IMR-90 (cell line): ENCODE measurements at regions not wholly inside any gene's neighbourhood (a gene's known extent, or its start where the extent isn't known, plus 50 kb on each side); places are given as distances from the start of the nearest gene placed in this dataset.

Experiments
- ATAC-seq: fragments of 200-7000 bp; cut with Tn5 transposase; 2 replicates; pipeline ENCODE4 v1.9.1; 2020; ENCODE audit warnings: low read depth, mild to moderate bottlenecking, moderate library complexity
- BruUV-seq: library from RNA; stranded (reverse); fragments of 400-500 nt; replicated peaks from 2 replicates; lab custom pipeline; 2021; lab: Mats Ljungman, UMichigan
- CTCF ChIA-PET: fragments of 300-600 bp; formaldehyde crosslinking; extraction: SDS; loops from one replicate; lab custom pipeline; 2021; ENCODE audit warnings: antibody characterized with exemption; lab: Yijun Ruan, JAX
- POLR2A ChIA-PET: fragments of 300-600 bp; sonication (Branson Sonifier 250); formaldehyde crosslinking; loops from one replicate; lab custom pipeline; 2022; ENCODE audit warnings: antibody characterized with exemption; ENCODE audit not compliant: unreplicated experiment; lab: Charles Lee
- DNase-seq: peaks from one replicate; pipeline ENCODE4 v3.0.0; 2013
- H2AFZ ChIP-seq: replicated peaks from 2 replicates; pipeline ENCODE3; 2013; ENCODE audit warnings: low read length, mild to moderate bottlenecking; ENCODE audit not compliant: poor library complexity
- H2AK5ac ChIP-seq: 2 replicates; pipeline ENCODE4 v1.6.1; 2013; ENCODE audit warnings: low read depth, low read length, inconsistent platforms
- H2AK9ac ChIP-seq: replicated peaks from 2 replicates; pipeline ENCODE3; 2013; ENCODE audit warnings: mild to moderate bottlenecking, low read depth, low read length, moderate library complexity; ENCODE audit not compliant: poor library complexity
- H2BK120ac ChIP-seq: 2 replicates; pipeline ENCODE4 v1.6.1; 2013; ENCODE audit warnings: low read depth, low read length, inconsistent platforms
- H2BK15ac ChIP-seq: 3 replicates; pipeline ENCODE4 v1.6.1; 2013; ENCODE audit warnings: low read depth, low read length, inconsistent platforms
- H2BK20ac ChIP-seq: 2 replicates; pipeline ENCODE4 v1.6.1; 2013; ENCODE audit warnings: low read depth, mild to moderate bottlenecking, inconsistent platforms, low read length, moderate library complexity
- H2BK5ac ChIP-seq: 2 replicates; pipeline ENCODE4 v1.6.1; 2013; ENCODE audit warnings: mild to moderate bottlenecking, low read depth, low read length, inconsistent platforms; ENCODE audit not compliant: poor library complexity, severe bottlenecking
- H3K14ac ChIP-seq: replicated peaks from 2 replicates; pipeline ENCODE4 v1.6.1; 2013; ENCODE audit warnings: low read depth, low read length, inconsistent platforms
- H3K18ac ChIP-seq: 2 replicates; pipeline ENCODE4 v1.6.1; 2013; ENCODE audit warnings: low read depth, low read length, control low read depth
- H3K23ac ChIP-seq: 2 replicates; pipeline ENCODE4 v1.6.1; 2013; ENCODE audit warnings: low read depth, low read length, inconsistent platforms
- H3K27ac ChIP-seq: 2 replicates; pipeline ENCODE4 v1.5.1; 2013; ENCODE audit warnings: mild to moderate bottlenecking, control low read depth, low read length; ENCODE audit not compliant: insufficient read depth
- H3K27me3 ChIP-seq: 2 replicates; pipeline ENCODE4 v1.6.1; 2013; ENCODE audit warnings: low read length; ENCODE audit not compliant: control insufficient read depth, insufficient read depth
- H3K36me3 ChIP-seq: 2 replicates; pipeline ENCODE4 v1.6.1; 2013; ENCODE audit warnings: low read length, mixed read lengths; ENCODE audit not compliant: control insufficient read depth, insufficient read depth
- H3K4ac ChIP-seq: 2 replicates; pipeline ENCODE4 v1.6.1; 2013; ENCODE audit warnings: low read depth, low read length, inconsistent platforms
- H3K4me1 ChIP-seq: 2 replicates; pipeline ENCODE4 v1.6.1; 2013; ENCODE audit warnings: low read length, mixed read lengths; ENCODE audit not compliant: control insufficient read depth, insufficient read depth
- H3K4me2 ChIP-seq: 2 replicates; pipeline ENCODE4 v1.6.1; 2013; ENCODE audit warnings: low read depth, mild to moderate bottlenecking, control low read depth, low read length, moderate library complexity
- H3K4me3 ChIP-seq: 2 replicates; pipeline ENCODE4 v1.5.1; 2013; ENCODE audit warnings: low read depth, mild to moderate bottlenecking, control low read depth, low read length, moderate library complexity; ENCODE audit not compliant: insufficient read depth
- H3K56ac ChIP-seq: 2 replicates; pipeline ENCODE4 v1.6.1; 2013; ENCODE audit warnings: low read length, inconsistent platforms; ENCODE audit not compliant: insufficient read depth; ENCODE audit errors: extremely low read depth
- H3K79me1 ChIP-seq, 2 experiments: 2 replicates each; pipeline ENCODE4 v1.6.1; 2013; ENCODE audit warnings: low read length in 2 of 2, inconsistent platforms in 1 of 2, low read depth in 1 of 2
- H3K9ac ChIP-seq: 2 replicates; pipeline ENCODE4 v1.6.1; 2013; ENCODE audit warnings: low read depth, low read length, control low read depth
- H3K9me1 ChIP-seq: 2 replicates; pipeline ENCODE4 v1.6.1; 2013; ENCODE audit warnings: low read length, inconsistent platforms; ENCODE audit not compliant: insufficient read depth
- H3K9me3 ChIP-seq: 2 replicates; pipeline ENCODE4 v1.6.1; 2013; ENCODE audit warnings: low read length; ENCODE audit not compliant: control insufficient read depth, insufficient read depth
- H4K20me1 ChIP-seq: 2 replicates; pipeline ENCODE4 v1.6.1; 2013; ENCODE audit warnings: low read length, inconsistent platforms; ENCODE audit not compliant: insufficient read depth
- H4K5ac ChIP-seq: 2 replicates; pipeline ENCODE4 v1.6.1; 2013; ENCODE audit warnings: mild to moderate bottlenecking, low read depth, low read length, control low read depth
- H4K8ac ChIP-seq, 2 experiments: 2 replicates each; pipeline ENCODE4 v1.6.1; 2013; ENCODE audit warnings: low read depth in 2 of 2, low read length in 2 of 2, control low read depth in 1 of 2, inconsistent platforms in 1 of 2
- H4K91ac ChIP-seq: 2 replicates; pipeline ENCODE4 v1.6.1; 2013; ENCODE audit warnings: low read depth, low read length, inconsistent platforms; ENCODE audit not compliant: insufficient read depth
- CEBPB ChIP-seq: IDR thresholded peaks from 2 replicates; pipeline ENCODE4 v1.6.1; 2012; ENCODE audit warnings: low read depth, low read length, improper control_type of control experiment
- CHD1 ChIP-seq: IDR thresholded peaks from 2 replicates; pipeline ENCODE4 v1.6.1; 2012; ENCODE audit warnings: low read depth, low read length, improper control_type of control experiment
- FOS ChIP-seq: fragments of 150-350 bp; IDR thresholded peaks from 2 replicates; pipeline ENCODE4 v1.6.1; 2016; ENCODE audit warnings: low read depth, low read length
- MAFK ChIP-seq: IDR thresholded peaks from 2 replicates; pipeline ENCODE4 v1.6.1; 2012; ENCODE audit warnings: low read depth, low read length, improper control_type of control experiment
- MAZ ChIP-seq: IDR thresholded peaks from 2 replicates; pipeline ENCODE4 v1.6.1; 2012; ENCODE audit warnings: low read depth, mild to moderate bottlenecking, low read length, improper control_type of control experiment, moderate library complexity, borderline replicate concordance
- MXI1 ChIP-seq: IDR thresholded peaks from 2 replicates; pipeline ENCODE4 v1.6.1; 2012; ENCODE audit warnings: low read depth, mild to moderate bottlenecking, low read length, moderate library complexity, borderline replicate concordance
- NFE2L2 ChIP-seq: fragments of 150-350 bp; IDR thresholded peaks from 2 replicates; pipeline ENCODE4 v1.6.1; 2016; ENCODE audit warnings: low read depth, mild to moderate bottlenecking, low read length
- POLR2A ChIP-seq: IDR thresholded peaks from 2 replicates; pipeline ENCODE4 v1.6.1; 2012; ENCODE audit warnings: mild to moderate bottlenecking, low read depth, low read length
- RAD21 ChIP-seq: IDR thresholded peaks from 2 replicates; pipeline ENCODE4 v1.6.1; 2012; ENCODE audit warnings: low read length, improper control_type of control experiment
- RCOR1 ChIP-seq: IDR thresholded peaks from 2 replicates; pipeline ENCODE4 v1.6.1; 2012; ENCODE audit warnings: mild to moderate bottlenecking, low read length, improper control_type of control experiment; ENCODE audit not compliant: insufficient replicate concordance
- SMC3 ChIP-seq: fragments of 150-350 bp; IDR thresholded peaks from 2 replicates; pipeline ENCODE4 v1.6.1; 2016; ENCODE audit warnings: low read depth, mild to moderate bottlenecking, antibody characterized with exemption, low read length, moderate library complexity
- USF2 ChIP-seq: fragments of 150-350 bp; IDR thresholded peaks from 2 replicates; pipeline ENCODE4 v1.6.1; 2017; ENCODE audit warnings: mild to moderate bottlenecking, antibody characterized with exemption, low read length, low read depth
- dilution Hi-C: fragments of 300-500 bp; cut with HindIII; formaldehyde crosslinking; loops from one replicate; pipeline ENCODE4 v1.14.3; 2018; ENCODE audit warnings: low sequenced_read_pairs; ENCODE audit not compliant: unreplicated experiment
- in situ Hi-C: fragments of 300-500 bp; cut with MboI; formaldehyde crosslinking; loops from 3 replicates; pipeline ENCODE4 v1.14.3; 2019; ENCODE audit warnings: low sequenced_read_pairs, inconsistent platforms, mixed read lengths
- intact Hi-C: fragments of 100-400 bp; cut with micrococcal nuclease; formaldehyde crosslinking; loops from 2 replicates; pipeline ENCODE4 v1.10.0; 2022
- TF ChIP-seq, protein P1 (sequence below): fragments of 150-350 bp; IDR thresholded peaks from 2 replicates; pipeline ENCODE4 v1.6.1; 2016; ENCODE audit warnings: low read depth, mild to moderate bottlenecking, low read length, moderate library complexity, borderline replicate concordance
- TF ChIP-seq, protein P2 (sequence below): conservative IDR thresholded peaks from 2 replicates; pipeline ENCODE4 v1.5.1; 2012; ENCODE audit warnings: mild to moderate bottlenecking, low read depth, low read length, improper control_type of control experiment

- H3K4me1 ChIP-seq: no peaks in the 10 kb centered on the region
- no peak overlapping the region for H2AFZ ChIP-seq
- no peak overlapping the region for H3K18ac ChIP-seq
- H4K20me1 ChIP-seq: no peaks in the 10 kb centered on the region
- H3K27ac ChIP-seq: no peak overlapping the region
- no peak overlapping the region for H2BK15ac ChIP-seq
- DNase-seq (no peak), ATAC-seq (no peak)
- no peak overlapping the region for H2AK5ac ChIP-seq
- intact Hi-C loops (no loop called here), dilution Hi-C loops (no loop called here), in situ Hi-C loops (no loop called here)
- no peaks in the 10 kb centered on the region for H3K9me3 ChIP-seq
- H4K91ac ChIP-seq: no peak overlapping the region
- ChIA-PET POLR2A (no interaction called here), CTCF (no interaction called here)
- no peaks in the 10 kb centered on the region for H3K9me1 ChIP-seq
- H4K5ac ChIP-seq: no peak overlapping the region
- no peak overlapping the region for H4K8ac ChIP-seq
- H2BK5ac ChIP-seq: no peak overlapping the region
- H3K4me2 ChIP-seq: no peak overlapping the region
- no peak overlapping the region for H3K56ac ChIP-seq
- H3K9ac ChIP-seq: no peak overlapping the region
- no peak overlapping the region for H2BK20ac ChIP-seq
- no peak overlapping the region for H3K4ac ChIP-seq
- no peak overlapping the region for H3K14ac ChIP-seq
- no peak for TF ChIP-seq SMC3
- no peak for TF ChIP-seq CHD1
- TF ChIP-seq, protein P1, sequence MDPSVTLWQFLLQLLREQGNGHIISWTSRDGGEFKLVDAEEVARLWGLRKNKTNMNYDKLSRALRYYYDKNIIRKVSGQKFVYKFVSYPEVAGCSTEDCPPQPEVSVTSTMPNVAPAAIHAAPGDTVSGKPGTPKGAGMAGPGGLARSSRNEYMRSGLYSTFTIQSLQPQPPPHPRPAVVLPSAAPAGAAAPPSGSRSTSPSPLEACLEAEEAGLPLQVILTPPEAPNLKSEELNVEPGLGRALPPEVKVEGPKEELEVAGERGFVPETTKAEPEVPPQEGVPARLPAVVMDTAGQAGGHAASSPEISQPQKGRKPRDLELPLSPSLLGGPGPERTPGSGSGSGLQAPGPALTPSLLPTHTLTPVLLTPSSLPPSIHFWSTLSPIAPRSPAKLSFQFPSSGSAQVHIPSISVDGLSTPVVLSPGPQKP: no peak
- no peak for TF ChIP-seq RAD21
- TF ChIP-seq FOS: no peak
- TF ChIP-seq NFE2L2: no peak
- TF ChIP-seq MAZ: no peak
- TF ChIP-seq, protein P2, sequence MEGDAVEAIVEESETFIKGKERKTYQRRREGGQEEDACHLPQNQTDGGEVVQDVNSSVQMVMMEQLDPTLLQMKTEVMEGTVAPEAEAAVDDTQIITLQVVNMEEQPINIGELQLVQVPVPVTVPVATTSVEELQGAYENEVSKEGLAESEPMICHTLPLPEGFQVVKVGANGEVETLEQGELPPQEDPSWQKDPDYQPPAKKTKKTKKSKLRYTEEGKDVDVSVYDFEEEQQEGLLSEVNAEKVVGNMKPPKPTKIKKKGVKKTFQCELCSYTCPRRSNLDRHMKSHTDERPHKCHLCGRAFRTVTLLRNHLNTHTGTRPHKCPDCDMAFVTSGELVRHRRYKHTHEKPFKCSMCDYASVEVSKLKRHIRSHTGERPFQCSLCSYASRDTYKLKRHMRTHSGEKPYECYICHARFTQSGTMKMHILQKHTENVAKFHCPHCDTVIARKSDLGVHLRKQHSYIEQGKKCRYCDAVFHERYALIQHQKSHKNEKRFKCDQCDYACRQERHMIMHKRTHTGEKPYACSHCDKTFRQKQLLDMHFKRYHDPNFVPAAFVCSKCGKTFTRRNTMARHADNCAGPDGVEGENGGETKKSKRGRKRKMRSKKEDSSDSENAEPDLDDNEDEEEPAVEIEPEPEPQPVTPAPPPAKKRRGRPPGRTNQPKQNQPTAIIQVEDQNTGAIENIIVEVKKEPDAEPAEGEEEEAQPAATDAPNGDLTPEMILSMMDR: no peak
- no peak for TF ChIP-seq RCOR1
- TF ChIP-seq MAFK: no peak
- no peak for TF ChIP-seq USF2
- TF ChIP-seq POLR2A: no peak
- no peak for TF ChIP-seq CEBPB
- no peak for TF ChIP-seq MXI1
- no peaks in the 10 kb centered on the region for H3K79me1 ChIP-seq
- BruUV-seq: no TSS peak
- no peaks in the 10 kb centered on the region for H3K27me3 ChIP-seq
- no peak overlapping the region for H3K23ac ChIP-seq
- H3K4me3 ChIP-seq: no peak overlapping the region
- no peaks in the 10 kb centered on the region for H3K36me3 ChIP-seq
- no peak overlapping the region for H2BK120ac ChIP-seq
- H2AK9ac ChIP-seq: no peak overlapping the region
Observed at GRCh38 chr5:175785681-175786080, 85.7 kb upstream of the CPLX2 start.
